Activated CD4-positive, alpha-beta T cell treated with anti-CD3 and anti-CD28 coated beads for 48 hours (primary cell): ENCODE measurements at regions not wholly inside any gene's neighbourhood (a gene's known extent, or its start where the extent isn't known, plus 50 kb on each side); places are given as distances from the start of the nearest gene placed in this dataset.

Experiments used
- DNase-seq: peaks from one replicate; pipeline ENCODE4 v3.0.0-alpha.2; 2020

- DNase-seq = no peak
Observed at GRCh38 chrX:30949554-30949953, 60.5 kb upstream of the TAB3 start.

GRCh38 chrX:30948626-30949025 lies 59.6 kb upstream of the TAB3 start:
- no peak for DNase-seq

GRCh38 chrX:30948051-30948450 lies 59.0 kb upstream of the TAB3 start:
- no peak for DNase-seq

- no peak for DNase-seq
Observed at GRCh38 chrX:30943984-30944383, 54.9 kb upstream of the TAB3 start.

GRCh38 chrX:30941898-30942297 lies 52.8 kb upstream of the TAB3 start:
- no peak for DNase-seq

- DNase-seq = no peak
Observed at GRCh38 chrX:30939928-30940327, 50.9 kb upstream of the TAB3 start.
